Stimulated activated naive CD8-positive, alpha-beta T cell treated with anti-CD3 and anti-CD28 coated beads, Interleukin-15, amount 100 ng/mL, for 72 hours (primary cell): ENCODE measurements at regions not wholly inside any gene's neighbourhood (a gene's known extent, or its start where the extent isn't known, plus 50 kb on each side); places are given as distances from the start of the nearest gene placed in this dataset.

Experiments used
- ATAC-seq: fragments of 150-1000 bp; cut with Tn5 transposase; 2 replicates; pipeline ENCODE4 v1.10.0; 2021; ENCODE audit warnings: mild to moderate bottlenecking, moderate library complexity
- DNase-seq, 2 donors: peaks; one replicate each; pipeline ENCODE4 v3.0.0; 2021 to 2022
- H3K27ac Mint-ChIP-seq, 2 donors: one replicate each; pipeline ENCODE4 v1.8.0; 2022; ENCODE audit warnings: mild to moderate bottlenecking in 2 of 2, mixed read lengths in 2 of 2, moderate library complexity in 2 of 2
- H3K27me3 Mint-ChIP-seq: one replicate; pipeline ENCODE4 v1.8.0; 2022; ENCODE audit warnings: mixed read lengths
- H3K4me1 Mint-ChIP-seq: one replicate; pipeline ENCODE4 v1.8.0; 2022; ENCODE audit warnings: mild to moderate bottlenecking, mixed read lengths
- H3K4me3 Mint-ChIP-seq, 2 donors: one replicate each; pipeline ENCODE4 v1.8.0; 2022; ENCODE audit warnings: mild to moderate bottlenecking in 2 of 2, mixed read lengths in 2 of 2, moderate library complexity in 1 of 2
- H3K9me3 Mint-ChIP-seq, 2 donors: one replicate each; pipeline ENCODE4 v1.8.0; 2022; ENCODE audit warnings: mixed read lengths in 2 of 2

DNA sequence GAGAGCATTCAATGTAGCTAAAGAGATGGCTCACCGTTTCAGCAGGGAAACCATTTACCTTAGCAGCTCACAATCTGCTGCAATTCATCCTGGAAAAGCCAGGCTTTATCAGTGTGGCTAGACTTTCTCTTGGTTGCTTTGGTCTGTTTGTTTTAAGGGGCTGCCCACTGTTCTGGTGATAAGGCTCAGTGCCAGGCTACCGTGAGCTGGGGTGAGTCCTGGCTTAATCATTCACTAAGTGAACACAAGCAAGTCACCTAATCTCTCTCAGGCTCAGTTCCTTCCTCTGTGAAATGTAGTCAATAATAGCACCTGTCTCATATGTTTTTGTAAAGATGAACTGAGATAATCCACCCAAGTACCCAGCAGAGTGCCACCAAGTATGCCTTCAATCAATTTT is 229.0 kb downstream of the TEX29 start:
- H3K27me3 Mint-ChIP-seq, result peaks cover 12% of the 10 kb centered on the region
- peaks cover 4 to 10% of the 10 kb centered on the region in 2 donors for H3K9me3 Mint-ChIP-seq
- no peak overlapping the region for H3K4me3 Mint-ChIP-seq
- no peak overlapping the region for H3K27ac Mint-ChIP-seq
- ATAC-seq, result no peak
- DNase-seq, result no peak
- no peaks in the 10 kb centered on the region for H3K4me1 Mint-ChIP-seq

DNA sequence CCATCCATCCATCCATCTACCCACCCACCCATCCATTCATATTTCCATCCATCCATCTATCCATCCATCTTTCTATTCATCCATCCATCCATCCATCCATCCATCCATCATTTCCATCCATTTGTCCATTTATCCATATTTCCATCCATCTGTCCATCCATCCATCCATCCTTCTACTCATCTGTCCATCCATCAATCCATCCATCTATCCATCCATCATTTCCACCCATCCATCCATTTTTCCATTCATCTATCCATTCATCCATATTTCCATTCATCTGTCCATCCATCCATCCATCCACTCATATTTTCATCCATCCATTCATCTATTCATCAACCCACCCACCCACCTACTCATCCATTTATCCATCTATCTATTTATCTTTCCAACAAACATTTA is 229.6 kb downstream of the TEX29 start:
- no peaks in the 10 kb centered on the region for H3K4me1 Mint-ChIP-seq
- H3K27ac Mint-ChIP-seq, result no peak overlapping the region
- DNase-seq (no peak), ATAC-seq (no peak)
- H3K4me3 Mint-ChIP-seq, result no peak overlapping the region
- H3K27me3 Mint-ChIP-seq, result peaks cover 12% of the 10 kb centered on the region
- peaks cover 4 to 7% of the 10 kb centered on the region in 2 donors for H3K9me3 Mint-ChIP-seq

DNA sequence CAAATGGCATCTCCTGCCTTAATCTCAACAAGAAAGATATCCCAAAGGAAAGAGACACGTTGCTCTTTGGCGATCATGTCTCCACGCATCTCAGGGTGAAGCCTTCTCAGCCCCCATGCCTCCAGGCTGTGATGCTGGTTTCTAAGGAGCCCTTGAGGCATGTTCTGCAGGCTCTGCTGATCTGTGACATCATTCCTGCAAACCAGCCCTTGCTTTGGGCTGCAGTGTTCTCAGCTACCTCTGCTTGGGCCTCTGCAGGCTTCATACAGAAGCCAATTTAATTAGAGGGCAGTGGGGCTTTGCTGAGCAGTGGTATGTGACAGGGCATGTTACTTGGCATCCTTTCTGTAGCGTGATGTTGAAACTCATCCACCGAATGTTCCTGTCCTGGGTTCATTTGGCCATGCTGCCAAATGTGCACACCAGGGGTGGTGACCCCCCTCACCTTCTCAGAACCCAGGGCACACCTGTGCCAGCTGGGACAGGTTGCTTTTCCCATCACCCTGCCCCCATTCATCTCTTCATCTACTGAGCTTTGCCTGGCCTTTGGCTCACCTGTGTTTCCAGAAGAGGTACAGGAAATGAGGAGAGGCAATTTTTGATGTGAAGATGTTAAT is 230.9 kb downstream of the TEX29 start:
- Mint-ChIP-seq H3K4me1 (no peaks in the 10 kb centered on the region), H3K4me3 (no peak overlapping the region), H3K27me3 (peaks cover 12% of the 10 kb centered on the region), H3K9me3 (peaks cover 0 to 1% of the 10 kb centered on the region in 2 donors), H3K27ac (no peak overlapping the region)
- DNase-seq (no peak), ATAC-seq (no peak)

DNA sequence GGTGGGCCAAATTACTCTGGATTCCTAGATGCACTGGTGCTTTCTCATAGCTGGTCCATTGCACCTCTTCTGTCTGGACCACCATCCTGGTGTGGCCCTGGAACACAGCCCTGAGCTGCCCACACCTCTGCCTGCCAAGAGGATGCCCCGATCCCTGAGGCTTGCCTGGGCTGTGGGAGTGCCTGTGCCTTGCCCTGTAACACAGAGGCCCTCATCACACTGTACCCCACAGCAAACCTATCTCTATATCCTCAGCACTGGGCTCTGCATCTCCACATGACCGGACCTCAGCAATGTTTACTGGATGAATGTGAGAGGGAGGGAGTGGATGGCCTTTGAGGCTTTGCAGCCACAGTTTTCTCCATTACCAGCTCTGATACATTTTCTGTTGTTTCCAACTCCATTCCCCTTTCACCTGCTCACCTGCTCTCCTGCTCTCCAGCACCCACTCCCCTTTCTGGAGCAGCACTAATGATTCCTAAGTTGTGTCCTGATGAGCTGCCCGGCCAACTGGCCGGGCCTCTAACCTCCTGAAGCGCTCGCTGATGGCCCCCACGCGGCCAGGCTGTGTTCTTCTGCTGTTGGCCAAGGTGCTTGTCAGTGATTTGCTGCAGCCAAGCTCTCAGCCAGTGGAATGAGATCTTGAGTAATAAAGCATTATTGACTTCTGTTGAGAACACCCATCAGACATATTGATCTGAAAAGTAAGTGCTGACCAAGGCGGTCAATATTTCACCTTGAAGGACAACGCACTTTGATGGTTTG is 232.6 kb downstream of the TEX29 start:
- no peak for DNase-seq
- no peak for ATAC-seq
- Mint-ChIP-seq H3K4me3 (no peak overlapping the region), H3K27me3 (peaks cover 22% of the 10 kb centered on the region), H3K27ac (peak overlapping the region in 1 of 2 donors; percentile 94), H3K9me3 (no peaks in the 10 kb centered on the region), H3K4me1 (no peaks in the 10 kb centered on the region)

DNA sequence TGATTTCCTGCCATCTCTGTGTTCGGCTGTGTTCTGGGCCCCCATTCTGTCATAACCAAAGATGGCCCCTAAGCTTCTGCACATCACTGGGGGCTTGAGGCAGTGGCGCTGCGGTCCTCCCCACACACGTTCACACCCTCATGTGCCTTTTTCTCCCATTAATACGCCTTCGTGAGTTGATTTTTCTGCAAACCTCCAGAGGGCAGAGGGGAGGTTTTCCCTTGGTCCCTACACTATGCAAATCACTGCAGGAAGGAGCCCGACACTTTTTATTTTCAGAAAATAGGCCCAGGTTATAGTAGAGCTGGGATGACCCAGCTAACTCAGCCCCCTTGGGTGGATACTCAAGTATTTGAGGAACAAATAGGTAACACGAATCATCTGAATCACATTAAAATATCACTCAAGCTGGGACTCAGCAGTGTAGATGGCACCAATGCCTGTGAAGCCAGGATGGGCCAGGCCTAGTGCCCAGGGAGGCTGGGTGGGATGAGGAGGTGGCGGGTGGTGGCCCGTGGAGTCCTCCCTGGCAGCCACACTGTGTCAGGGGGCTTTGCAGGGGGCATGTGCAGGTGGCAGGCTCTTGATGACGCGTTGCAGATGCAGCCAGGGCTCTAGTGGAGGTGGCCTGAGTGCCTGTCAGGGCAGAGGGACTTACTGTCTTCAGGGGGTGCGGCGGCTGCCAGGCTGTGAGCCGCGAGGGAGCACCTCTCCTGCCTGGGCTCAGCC is 234.3 kb downstream of the TEX29 start:
- peak overlapping the region in 1 of 2 donors; percentile 45 for H3K27ac Mint-ChIP-seq
- DNase-seq (no peak), ATAC-seq (no peak)
- no peaks in the 10 kb centered on the region for H3K4me1 Mint-ChIP-seq
- H3K9me3 Mint-ChIP-seq, result no peaks in the 10 kb centered on the region
- H3K4me3 Mint-ChIP-seq, result no peak overlapping the region
- H3K27me3 Mint-ChIP-seq, result peaks cover 32% of the 10 kb centered on the region

DNA sequence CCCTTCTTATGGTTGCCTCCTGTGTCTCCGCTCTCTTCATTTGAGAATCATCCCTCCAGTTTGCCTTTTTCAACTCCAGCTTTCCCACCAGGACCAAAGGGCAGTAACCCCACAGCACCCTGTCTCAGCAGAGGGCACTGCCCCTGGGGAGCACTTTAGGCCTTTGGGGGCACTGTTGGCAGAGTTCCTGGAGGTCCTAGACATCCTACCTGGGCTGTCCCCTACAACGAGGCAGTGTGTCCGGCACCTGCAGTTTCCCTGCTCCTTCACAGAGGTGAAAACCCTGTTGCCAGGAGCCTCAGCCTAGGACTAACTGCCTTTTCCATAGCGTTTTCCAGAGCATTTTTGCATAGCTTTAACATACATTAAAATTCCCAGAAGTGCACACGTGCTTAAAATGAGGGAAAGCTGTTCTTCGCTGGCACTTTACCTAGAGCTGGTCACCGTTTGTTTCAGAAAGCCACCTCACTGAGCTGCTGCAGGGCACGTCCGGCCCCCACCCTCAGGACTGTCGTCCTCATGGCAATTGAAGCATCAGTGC is 234.9 kb downstream of the TEX29 start:
- H3K4me1 Mint-ChIP-seq, result no peaks in the 10 kb centered on the region
- H3K27ac Mint-ChIP-seq, result peak overlapping the region in 1 of 2 donors; percentile 45
- ATAC-seq (no peak), DNase-seq (no peak)
- no peak overlapping the region for H3K4me3 Mint-ChIP-seq
- no peaks in the 10 kb centered on the region for H3K9me3 Mint-ChIP-seq
- H3K27me3 Mint-ChIP-seq, result peaks cover 32% of the 10 kb centered on the region

DNA sequence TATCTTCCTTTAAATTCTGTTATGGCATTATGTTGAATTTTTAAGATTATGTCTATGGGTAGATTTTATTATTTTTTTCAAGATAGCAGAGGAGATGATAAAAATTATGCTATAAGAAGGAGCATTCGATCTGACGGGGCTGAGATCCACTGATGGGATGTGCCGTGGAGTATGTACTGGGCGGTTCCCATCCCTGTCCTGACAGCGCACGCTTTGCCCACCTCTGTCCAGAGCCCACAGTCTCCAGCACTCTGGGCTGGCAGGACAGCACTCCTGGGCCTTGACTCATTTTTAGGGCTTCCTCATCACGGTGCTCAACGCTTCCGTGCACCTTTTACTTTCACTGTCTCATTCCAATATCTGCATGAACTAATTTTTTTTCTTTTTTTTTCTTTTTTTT is 235.5 kb downstream of the TEX29 start:
- H3K9me3 Mint-ChIP-seq, result no peaks in the 10 kb centered on the region
- no peaks in the 10 kb centered on the region for H3K4me1 Mint-ChIP-seq
- H3K27ac Mint-ChIP-seq, result no peak overlapping the region
- no peak for ATAC-seq
- H3K27me3 Mint-ChIP-seq, result peaks cover 33% of the 10 kb centered on the region
- DNase-seq, result no peak
- no peak overlapping the region for H3K4me3 Mint-ChIP-seq

DNA sequence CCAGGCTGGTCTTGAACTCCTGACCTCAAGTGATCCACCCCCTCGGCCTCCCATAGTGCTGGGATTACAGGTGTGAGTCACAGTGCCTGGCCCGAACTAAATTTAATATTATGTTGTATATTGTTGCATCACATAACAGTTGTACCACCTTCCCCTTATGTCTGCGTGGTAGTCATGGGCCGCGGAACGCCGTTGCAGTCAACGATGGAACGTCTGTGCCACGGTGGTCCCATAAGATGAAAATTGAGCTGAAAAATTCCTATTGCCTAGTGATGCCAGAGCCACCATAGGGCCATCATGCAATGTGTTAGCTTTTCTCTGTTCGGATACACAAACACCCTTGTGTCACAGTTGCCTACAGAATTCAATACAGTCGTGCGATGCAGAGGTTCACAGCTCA is 236.1 kb downstream of the TEX29 start:
- Mint-ChIP-seq H3K27ac (no peak overlapping the region), H3K9me3 (no peaks in the 10 kb centered on the region), H3K4me3 (no peak overlapping the region), H3K27me3 (peaks cover 39% of the 10 kb centered on the region), H3K4me1 (no peaks in the 10 kb centered on the region)
- DNase-seq (no peak), ATAC-seq (no peak)

DNA sequence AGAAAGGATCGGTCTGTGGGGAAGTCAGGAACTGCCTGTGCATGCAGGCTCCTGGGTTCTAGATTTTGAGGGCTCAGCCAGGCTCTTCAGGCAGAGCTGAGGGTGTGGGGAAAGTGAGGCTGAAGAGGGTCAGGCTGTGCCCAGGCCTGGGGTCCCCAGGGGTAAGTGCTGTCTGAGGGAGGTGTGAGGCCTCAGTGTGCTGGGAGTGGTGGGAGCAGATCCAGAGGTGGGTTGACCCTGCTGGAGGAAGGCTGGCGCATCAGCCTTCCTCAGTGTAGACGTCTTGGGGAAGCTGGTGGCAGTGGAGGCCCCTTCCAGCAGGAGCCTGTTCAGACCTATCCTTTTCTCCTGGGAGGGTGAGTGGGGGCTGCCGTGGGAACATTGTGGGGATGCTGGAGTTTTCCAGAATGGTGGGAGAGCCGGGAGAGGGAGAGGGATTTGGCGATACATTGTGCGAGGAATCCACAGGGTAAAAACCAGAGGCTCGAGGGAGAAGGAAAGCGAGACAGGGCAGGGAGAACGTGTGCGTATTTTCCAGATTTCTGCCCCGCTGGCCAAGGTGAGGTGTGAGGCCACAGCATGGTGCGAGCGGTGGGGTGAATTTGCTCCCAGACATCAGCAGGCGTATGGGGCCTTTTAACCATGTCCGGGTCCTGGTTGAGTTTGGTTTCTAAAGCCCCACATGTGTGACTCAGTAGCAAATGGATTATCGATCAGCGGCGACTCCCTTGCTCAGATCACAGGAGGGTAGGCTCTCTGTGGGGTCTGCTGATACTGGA is 237.7 kb downstream of the TEX29 start:
- Mint-ChIP-seq H3K4me3 (no peak overlapping the region), H3K27ac (peak overlapping the region in 1 of 2 donors; percentile 10), H3K27me3 (peaks cover 44% of the 10 kb centered on the region), H3K9me3 (no peaks in the 10 kb centered on the region), H3K4me1 (no peaks in the 10 kb centered on the region)
- DNase-seq (no peak), ATAC-seq (no peak)

DNA sequence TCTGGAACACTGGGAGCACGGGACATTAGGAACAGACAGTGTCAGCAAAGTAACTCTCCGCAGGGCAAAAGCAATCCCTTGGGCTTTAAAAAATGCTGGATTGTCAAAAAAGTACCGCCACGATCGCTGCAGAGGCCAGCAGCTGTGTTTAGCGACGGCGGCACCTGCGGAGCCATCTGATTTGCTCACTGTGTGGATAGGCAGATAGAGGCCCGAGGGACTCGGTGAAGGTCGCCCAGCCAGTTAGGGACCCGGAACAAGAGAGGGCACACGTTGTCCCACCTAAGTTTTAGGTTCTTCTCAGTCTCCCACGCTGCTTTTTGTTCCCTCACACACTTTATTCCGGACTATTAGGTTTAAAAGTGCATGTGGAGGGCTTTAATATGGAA is 238.3 kb downstream of the TEX29 start:
- Mint-ChIP-seq H3K4me3 (no peak overlapping the region), H3K27me3 (peaks cover 43% of the 10 kb centered on the region), H3K4me1 (no peaks in the 10 kb centered on the region), H3K27ac (no peak overlapping the region), H3K9me3 (no peaks in the 10 kb centered on the region)
- ATAC-seq (no peak), DNase-seq (no peak)

DNA sequence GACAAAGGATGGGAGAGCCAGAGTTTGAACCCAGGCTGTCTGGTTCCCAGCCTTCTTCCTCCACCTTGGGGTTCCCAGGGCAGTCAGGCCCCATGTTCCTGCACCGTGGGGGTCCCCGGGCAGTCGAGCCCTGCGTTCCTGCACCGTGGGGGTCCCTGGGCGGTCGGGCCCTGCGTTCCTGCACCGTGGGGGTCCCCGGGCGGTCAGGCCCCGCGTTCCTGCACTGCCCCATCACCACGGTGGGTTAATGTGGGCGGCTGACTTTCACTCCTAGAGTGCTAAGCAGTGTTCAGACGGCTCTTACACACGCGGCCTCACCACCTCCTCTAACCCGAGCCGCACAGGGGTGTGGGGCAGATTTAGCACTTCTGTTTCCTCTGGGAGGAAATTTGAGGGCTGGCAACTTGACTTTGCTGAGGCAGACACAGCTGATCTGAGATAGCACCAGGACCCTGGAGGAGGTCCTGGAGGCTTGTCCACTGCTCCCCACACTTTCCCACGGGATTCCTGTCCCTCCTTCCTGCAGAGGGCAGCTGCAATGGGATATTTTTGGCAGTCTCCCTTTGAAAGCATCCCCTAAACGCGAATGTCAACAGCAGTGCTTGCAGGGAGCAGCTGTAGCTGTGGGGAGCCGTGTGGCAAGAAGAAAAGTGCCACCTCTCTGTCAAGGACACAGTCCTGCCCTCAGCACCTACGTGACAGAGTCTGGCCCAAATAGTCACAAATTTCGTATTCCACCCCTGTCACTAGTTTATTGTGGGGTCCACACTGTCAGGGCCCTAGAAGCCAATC is 239.4 kb downstream of the TEX29 start:
- H3K4me3 Mint-ChIP-seq, result no peak overlapping the region

DNA sequence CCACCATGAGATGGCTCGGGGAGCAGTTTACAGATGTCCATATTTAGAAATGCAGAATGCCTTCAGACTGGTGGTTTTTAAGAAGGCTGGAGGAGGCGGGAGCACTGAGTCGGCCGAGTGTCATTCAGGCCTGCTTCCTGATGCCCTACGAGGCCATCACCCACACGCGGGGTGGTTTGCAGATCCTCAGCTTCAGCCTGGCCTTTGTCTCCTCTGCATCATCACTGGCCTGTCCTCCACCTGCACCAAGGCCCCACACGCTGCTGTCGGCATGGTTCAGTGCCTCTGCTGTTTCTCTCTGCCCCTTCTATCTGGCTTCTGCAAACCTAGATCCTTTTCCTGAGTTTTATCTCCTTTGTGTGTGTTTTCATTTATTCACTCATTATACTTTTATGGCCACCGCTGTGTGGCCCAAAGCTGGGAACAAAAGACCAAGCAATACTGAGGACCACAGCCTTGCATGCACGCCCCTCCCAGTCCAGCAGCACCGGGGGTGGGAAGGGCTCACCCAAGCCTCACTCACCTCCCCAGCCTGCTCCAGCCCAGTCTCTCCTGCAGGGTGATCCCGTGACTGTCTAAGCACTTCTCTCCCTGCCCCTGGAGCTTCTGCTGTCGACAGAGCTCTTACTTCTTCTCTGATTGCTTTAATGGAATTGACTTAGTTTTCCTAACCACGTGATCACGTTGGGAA is 240.8 kb downstream of the TEX29 start:
- no peak for DNase-seq
- no peak overlapping the region for H3K4me3 Mint-ChIP-seq
- peaks cover 48% of the 10 kb centered on the region for H3K27me3 Mint-ChIP-seq
- no peak overlapping the region for H3K27ac Mint-ChIP-seq
- H3K9me3 Mint-ChIP-seq, result no peaks in the 10 kb centered on the region
- no peaks in the 10 kb centered on the region for H3K4me1 Mint-ChIP-seq
- ATAC-seq, result no peak

More for the DNA sequence above, 239.4 kb downstream of the TEX29 start:
- no peak for DNase-seq
- H3K9me3 Mint-ChIP-seq, result no peaks in the 10 kb centered on the region
- peak; percentile 31 for ATAC-seq
- H3K4me1 Mint-ChIP-seq, result no peaks in the 10 kb centered on the region
- H3K27ac Mint-ChIP-seq, result no peak overlapping the region
- peaks cover 48% of the 10 kb centered on the region for H3K27me3 Mint-ChIP-seq

DNA sequence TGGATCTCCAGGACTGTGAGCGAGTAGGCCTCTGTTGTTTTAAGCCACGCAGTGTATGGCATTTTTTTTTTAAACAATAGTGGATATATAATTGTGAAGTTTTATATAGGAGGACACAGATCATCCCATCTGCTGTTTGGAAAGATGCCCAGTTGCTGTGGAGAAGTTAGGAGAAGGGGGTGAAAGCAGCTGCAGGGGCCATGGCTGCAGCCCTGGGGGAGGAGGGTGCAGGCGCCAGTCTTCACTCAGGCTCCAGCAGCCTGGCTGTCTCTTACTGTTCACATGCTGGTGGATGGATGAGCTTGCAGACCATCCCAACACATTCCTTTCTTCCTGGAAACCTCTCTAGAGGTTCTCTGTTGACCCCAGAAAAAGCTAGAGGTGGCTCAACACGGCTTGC is 242.3 kb downstream of the TEX29 start:
- H3K4me3 Mint-ChIP-seq, result no peak overlapping the region
- peaks cover 0 to 3% of the 10 kb centered on the region in 2 donors for H3K9me3 Mint-ChIP-seq
- peaks cover 41% of the 10 kb centered on the region for H3K27me3 Mint-ChIP-seq
- no peak for ATAC-seq
- H3K4me1 Mint-ChIP-seq, result no peaks in the 10 kb centered on the region
- DNase-seq, result no peak
- peak overlapping the region in 1 of 2 donors; percentile 40 for H3K27ac Mint-ChIP-seq

DNA sequence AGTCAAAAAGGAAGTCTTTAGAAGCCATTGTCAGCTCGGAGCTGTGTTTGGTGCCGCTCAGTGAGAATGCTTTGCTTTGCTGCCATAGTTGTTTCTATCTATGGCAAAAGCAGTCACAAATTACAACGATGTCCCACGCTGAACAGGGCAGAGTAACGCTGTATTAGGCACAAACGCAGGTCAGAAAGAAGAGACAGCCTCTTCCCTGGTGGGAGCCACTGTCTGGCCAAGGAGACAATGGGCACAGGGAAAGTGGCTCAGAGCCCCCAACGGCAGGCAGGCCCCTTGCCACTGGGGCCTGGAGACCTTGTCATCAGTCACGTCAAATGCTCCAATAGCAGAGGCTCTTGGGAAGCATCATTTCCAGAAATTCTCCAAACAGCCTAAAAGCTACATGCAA is 244.2 kb downstream of the TEX29 start:
- peaks cover 0 to 22% of the 10 kb centered on the region in 2 donors for H3K9me3 Mint-ChIP-seq
- H3K27ac Mint-ChIP-seq, result no peak overlapping the region
- H3K4me1 Mint-ChIP-seq, result no peaks in the 10 kb centered on the region
- H3K27me3 Mint-ChIP-seq, result peaks cover 27% of the 10 kb centered on the region
- DNase-seq (no peak), ATAC-seq (no peak)
- H3K4me3 Mint-ChIP-seq, result no peak overlapping the region
